ENCODE measurements at regions not wholly inside any gene's neighbourhood (a gene's known extent, or its start where the extent isn't known, plus 50 kb on each side); places are given as distances from the start of the nearest gene placed in this dataset.
A peak's percentile ranks its signal among the peaks of the same experiment; 100 is the strongest.

- no peak for TF ChIP-seq CTCF (IDR thresholded peaks at IDR 0.05; ENCODE audit: extremely low read depth, missing control alignments)
- no peak for DNase-seq (ENCODE audit: low spot score)
Measured at GRCh38 chr2:103155308-103155707, 393.5 kb downstream of the TMEM182 start.

GRCh38 chr2:103159018-103159417 lies 397.2 kb downstream of the TMEM182 start:
- DNase-seq (ENCODE audit: low spot score): no peak
- no peak for TF ChIP-seq CTCF (IDR thresholded peaks at IDR 0.05; ENCODE audit: extremely low read depth, missing control alignments)

GRCh38 chr2:103161456-103162289 lies 399.8 kb downstream of the TMEM182 start:
- peak; percentile 55 for TF ChIP-seq CTCF (IDR thresholded peaks at IDR 0.05; ENCODE audit: extremely low read depth, missing control alignments)
- DNase-seq (ENCODE audit: low spot score): peak; percentile 35

- no peak for TF ChIP-seq CTCF (IDR thresholded peaks at IDR 0.05; ENCODE audit: extremely low read depth, missing control alignments)
- no peak for DNase-seq (ENCODE audit: low spot score)
Measured at GRCh38 chr2:103164748-103165147, 402.9 kb downstream of the TMEM182 start.

- no peak for DNase-seq (ENCODE audit: low spot score)
- TF ChIP-seq CTCF (IDR thresholded peaks at IDR 0.05; ENCODE audit: extremely low read depth, missing control alignments): no peak
Measured at GRCh38 chr2:103165836-103166235, 404.0 kb downstream of the TMEM182 start.

GRCh38 chr2:103166456-103167324 lies 404.9 kb downstream of the TMEM182 start:
- no peak for DNase-seq (ENCODE audit: low spot score)
- TF ChIP-seq CTCF (IDR thresholded peaks at IDR 0.05; ENCODE audit: extremely low read depth, missing control alignments): no peak

GRCh38 chr2:103167599-103167998 lies 405.8 kb downstream of the TMEM182 start:
- TF ChIP-seq CTCF (IDR thresholded peaks at IDR 0.05; ENCODE audit: extremely low read depth, missing control alignments): no peak
- no peak for DNase-seq (ENCODE audit: low spot score)

Measured in GM20000 (cell line).